ENCODE measurements at regions not wholly inside any gene's neighbourhood (a gene's known extent, or its start where the extent isn't known, plus 50 kb on each side); places are given as distances from the start of the nearest gene placed in this dataset.

DNA sequence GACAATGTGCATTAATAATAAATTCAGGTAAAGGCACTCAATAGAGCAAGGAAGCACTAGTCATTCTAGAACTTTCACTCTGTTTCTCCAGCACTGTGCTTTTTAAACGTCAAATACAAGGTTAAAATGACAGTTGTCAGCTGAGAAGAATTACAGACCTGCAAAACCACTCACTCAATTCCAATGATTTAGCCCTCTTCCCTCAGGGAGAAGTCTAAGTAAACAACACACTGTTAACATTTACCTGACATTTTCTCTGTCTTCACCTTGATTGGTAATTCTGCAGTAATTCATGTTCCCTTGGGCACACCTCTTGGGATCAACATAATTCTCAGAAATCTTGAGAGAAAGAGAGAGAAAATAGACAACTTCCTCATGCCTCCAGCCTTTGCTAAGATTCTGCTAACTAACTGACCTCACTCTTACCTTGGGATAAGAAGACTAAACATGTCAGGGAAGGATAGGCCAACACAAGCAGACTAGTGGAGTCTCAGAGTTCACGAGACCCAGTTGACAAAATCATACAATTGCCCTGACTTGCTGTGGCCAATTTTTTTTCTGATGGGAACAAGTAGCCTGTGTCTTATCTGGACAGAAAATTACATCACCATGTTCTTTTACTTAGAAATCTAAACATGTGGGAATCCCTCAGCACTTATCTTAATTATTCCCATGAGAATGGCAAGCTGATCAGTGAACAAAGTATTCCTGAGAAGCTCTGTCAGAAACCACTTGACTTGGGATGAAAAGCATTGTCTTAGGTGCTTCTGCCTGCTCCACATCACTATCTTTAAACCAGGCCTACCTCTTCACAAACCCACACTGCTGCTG is 516.8 kb upstream of the FAT3 start:
- H3K27ac Mint-ChIP-seq, result peak overlapping the region; percentile 72
- no peak overlapping the region for H3K4me3 Mint-ChIP-seq
- H3K36me3 Mint-ChIP-seq, result no peaks in the 10 kb centered on the region
- no peak for TF ChIP-seq CTCF (IDR thresholded peaks at IDR 0.05; ENCODE audit: unreplicated experiment)
- H3K4me1 Mint-ChIP-seq, result peaks cover 16% of the 10 kb centered on the region
- peaks cover 8% of the 10 kb centered on the region for H3K9me3 Mint-ChIP-seq
- no peak for DNase-seq (ENCODE audit: low spot score in 2 of 2, unreplicated experiment in 2 of 2)
- H3K27me3 Mint-ChIP-seq (ENCODE audit: low read depth), result no peaks in the 10 kb centered on the region

- peaks cover 21% of the 10 kb centered on the region for H3K4me1 Mint-ChIP-seq
- DNase-seq (ENCODE audit: low spot score in 2 of 2, unreplicated experiment in 2 of 2), result no peak
- no peaks in the 10 kb centered on the region for H3K36me3 Mint-ChIP-seq
- TF ChIP-seq CTCF (IDR thresholded peaks at IDR 0.05; ENCODE audit: unreplicated experiment), result no peak
- H3K4me3 Mint-ChIP-seq, result no peak overlapping the region
- no peak overlapping the region for H3K27ac Mint-ChIP-seq
- no peaks in the 10 kb centered on the region for H3K9me3 Mint-ChIP-seq
- no peaks in the 10 kb centered on the region for H3K27me3 Mint-ChIP-seq (ENCODE audit: low read depth)
Observed at GRCh38 chr11:91703042-91703441, 521.6 kb upstream of the FAT3 start.

DNA sequence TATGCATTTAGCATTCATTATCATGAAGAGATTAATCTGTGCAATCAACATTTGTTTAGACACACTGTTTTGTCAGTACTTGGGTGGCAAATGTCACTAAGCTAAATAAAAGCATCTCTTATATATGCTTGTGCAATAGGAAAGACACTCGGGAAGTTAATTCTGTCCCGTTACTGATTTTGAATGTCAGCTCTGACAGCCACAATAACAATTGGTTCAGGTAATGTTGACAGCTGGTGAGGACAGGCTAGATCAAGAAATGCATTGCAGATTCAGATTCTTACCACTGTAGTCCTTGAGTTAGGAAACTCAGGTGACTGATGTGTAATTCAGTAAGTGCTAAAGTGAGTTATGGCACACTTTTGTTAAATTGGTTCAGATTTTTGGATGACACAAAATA is 523.8 kb upstream of the FAT3 start:
- no peak overlapping the region for H3K27ac Mint-ChIP-seq
- H3K4me3 Mint-ChIP-seq, result no peak overlapping the region
- H3K36me3 Mint-ChIP-seq, result no peaks in the 10 kb centered on the region
- peaks cover 11% of the 10 kb centered on the region for H3K4me1 Mint-ChIP-seq
- no peak for TF ChIP-seq CTCF (IDR thresholded peaks at IDR 0.05; ENCODE audit: unreplicated experiment)
- no peaks in the 10 kb centered on the region for H3K27me3 Mint-ChIP-seq (ENCODE audit: low read depth)
- no peaks in the 10 kb centered on the region for H3K9me3 Mint-ChIP-seq
- DNase-seq (ENCODE audit: low spot score in 2 of 2, unreplicated experiment in 2 of 2), result no peak

- Mint-ChIP-seq H3K27me3 (ENCODE audit: low read depth) (no peaks in the 10 kb centered on the region), H3K9me3 (no peaks in the 10 kb centered on the region), H3K4me1 (peaks cover 11% of the 10 kb centered on the region), H3K36me3 (no peaks in the 10 kb centered on the region), H3K4me3 (no peak overlapping the region), H3K27ac (no peak overlapping the region)
- TF ChIP-seq CTCF (IDR thresholded peaks at IDR 0.05; ENCODE audit: unreplicated experiment), result no peak
- no peak for DNase-seq (ENCODE audit: low spot score in 2 of 2, unreplicated experiment in 2 of 2)
Observed at GRCh38 chr11:91698845-91699244, 525.8 kb upstream of the FAT3 start.

DNA sequence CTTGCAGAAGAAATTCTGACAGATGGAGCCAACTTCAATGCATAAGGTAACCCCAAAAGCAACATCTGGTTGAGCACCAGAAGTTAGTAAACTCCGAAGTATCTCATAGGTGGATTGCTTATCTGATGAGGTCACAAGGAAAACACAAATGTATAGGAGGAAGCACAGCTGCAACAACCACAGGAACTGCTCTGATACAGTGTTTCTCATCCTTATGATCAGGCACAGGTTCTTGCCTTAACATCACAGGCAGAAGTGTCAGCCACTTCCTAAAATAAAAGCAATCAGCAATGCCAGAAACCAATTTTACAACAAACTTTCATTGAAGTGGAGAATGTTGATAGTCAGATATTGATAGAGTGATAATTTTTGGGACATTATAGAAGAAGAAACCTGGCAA is 530.3 kb upstream of the FAT3 start:
- H3K4me3 Mint-ChIP-seq, result no peak overlapping the region
- no peaks in the 10 kb centered on the region for H3K36me3 Mint-ChIP-seq
- peaks cover 5% of the 10 kb centered on the region for H3K4me1 Mint-ChIP-seq
- H3K9me3 Mint-ChIP-seq, result no peaks in the 10 kb centered on the region
- no peaks in the 10 kb centered on the region for H3K27me3 Mint-ChIP-seq (ENCODE audit: low read depth)
- DNase-seq (ENCODE audit: low spot score in 2 of 2, unreplicated experiment in 2 of 2), result no peak
- H3K27ac Mint-ChIP-seq, result no peak overlapping the region
- no peak for TF ChIP-seq CTCF (IDR thresholded peaks at IDR 0.05; ENCODE audit: unreplicated experiment)

Measured in mesothelial cell of epicardium (in vitro differentiated cells).